BJ (cell line): ENCODE measurements at regions not wholly inside any gene's neighbourhood (a gene's known extent, or its start where the extent isn't known, plus 50 kb on each side); places are given as distances from the start of the nearest gene placed in this dataset.

Source experiments
- CTCF ChIA-PET: fragments of 350-600 bp; formaldehyde crosslinking; extraction: SDS; loops from one replicate; lab custom pipeline; 2021; ENCODE audit warnings: antibody characterized with exemption, inconsistent platforms; lab: Yijun Ruan, JAX
- POLR2A ChIA-PET: fragments of 300-600 bp; sonication (Branson Sonifier 250); formaldehyde crosslinking; extraction: SDS; loops from one replicate; lab custom pipeline; 2021; ENCODE audit warnings: antibody characterized with exemption; lab: Charles Lee
- DNase-seq: peaks from one replicate; pipeline ENCODE4 v3.0.0-alpha.2; 2011; ENCODE audit warnings: low read depth
- H3K27me3 ChIP-seq: 2 replicates; pipeline ENCODE4 v1.6.0; 2011; ENCODE audit warnings: low read length; ENCODE audit not compliant: control insufficient read depth, insufficient read depth
- H3K36me3 ChIP-seq: 2 replicates; pipeline ENCODE4 v1.5.1; 2011; ENCODE audit warnings: low read length; ENCODE audit not compliant: control insufficient read depth, insufficient read depth
- H3K4me3 ChIP-seq: 2 replicates; pipeline ENCODE4 v1.5.1; 2011; ENCODE audit warnings: low read depth, mild to moderate bottlenecking, control low read depth, low read length
- TF ChIP-seq, protein P1 (sequence below): IDR thresholded peaks from 2 replicates; pipeline ENCODE4 v1.5.1; 2011; ENCODE audit warnings: low read depth, mild to moderate bottlenecking, control low read depth, inconsistent platforms, low read length, moderate library complexity; ENCODE audit not compliant: insufficient read depth

DNA sequence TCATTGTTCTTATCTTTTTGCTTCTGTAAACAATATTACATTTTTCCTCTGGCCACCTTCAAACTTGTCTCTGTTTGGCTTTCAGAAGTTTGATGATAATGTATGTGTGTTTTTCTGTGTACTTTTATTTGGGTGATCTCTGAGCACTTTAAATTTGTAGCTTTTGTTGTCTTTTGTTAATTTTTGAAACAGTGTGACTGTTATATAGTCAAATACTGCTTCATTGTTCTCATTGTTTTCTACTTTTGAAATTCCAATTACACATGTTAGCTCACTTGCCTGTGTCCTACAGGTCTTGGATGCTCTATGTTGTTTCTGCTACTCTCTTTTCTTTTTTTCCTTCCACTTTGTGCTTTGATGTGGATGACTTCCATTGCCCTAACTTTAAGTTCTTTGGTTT lies 460.1 kb upstream of the KHDRBS2 start:
- no peak for DNase-seq
- TF ChIP-seq, protein P1, sequence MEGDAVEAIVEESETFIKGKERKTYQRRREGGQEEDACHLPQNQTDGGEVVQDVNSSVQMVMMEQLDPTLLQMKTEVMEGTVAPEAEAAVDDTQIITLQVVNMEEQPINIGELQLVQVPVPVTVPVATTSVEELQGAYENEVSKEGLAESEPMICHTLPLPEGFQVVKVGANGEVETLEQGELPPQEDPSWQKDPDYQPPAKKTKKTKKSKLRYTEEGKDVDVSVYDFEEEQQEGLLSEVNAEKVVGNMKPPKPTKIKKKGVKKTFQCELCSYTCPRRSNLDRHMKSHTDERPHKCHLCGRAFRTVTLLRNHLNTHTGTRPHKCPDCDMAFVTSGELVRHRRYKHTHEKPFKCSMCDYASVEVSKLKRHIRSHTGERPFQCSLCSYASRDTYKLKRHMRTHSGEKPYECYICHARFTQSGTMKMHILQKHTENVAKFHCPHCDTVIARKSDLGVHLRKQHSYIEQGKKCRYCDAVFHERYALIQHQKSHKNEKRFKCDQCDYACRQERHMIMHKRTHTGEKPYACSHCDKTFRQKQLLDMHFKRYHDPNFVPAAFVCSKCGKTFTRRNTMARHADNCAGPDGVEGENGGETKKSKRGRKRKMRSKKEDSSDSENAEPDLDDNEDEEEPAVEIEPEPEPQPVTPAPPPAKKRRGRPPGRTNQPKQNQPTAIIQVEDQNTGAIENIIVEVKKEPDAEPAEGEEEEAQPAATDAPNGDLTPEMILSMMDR, result no peak
- Histone ChIP-seq H3K36me3 (no peaks in the 10 kb centered on the region), H3K4me3 (no peak overlapping the region), H3K27me3 (no peaks in the 10 kb centered on the region)
- ChIA-PET CTCF (no interaction called here), POLR2A (no interaction called here)

DNA sequence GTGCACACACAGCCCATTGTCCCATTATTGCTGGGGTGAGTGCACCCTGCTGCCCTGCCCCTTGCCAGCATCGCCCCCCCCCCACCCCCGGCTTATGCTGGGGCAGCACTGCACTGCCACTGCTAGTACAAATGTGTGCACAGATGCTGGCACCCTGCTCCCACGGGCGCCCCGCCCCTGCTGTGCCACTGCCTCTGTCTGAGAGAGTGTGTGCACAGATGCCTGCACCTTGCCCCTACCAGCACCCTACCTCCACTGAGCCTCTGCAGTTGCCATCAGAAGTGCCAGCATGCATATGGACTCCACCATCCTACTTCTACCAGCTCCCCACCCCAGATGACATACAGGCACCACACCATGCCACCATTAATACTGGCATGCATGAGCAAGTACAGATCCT lies 454.6 kb upstream of the KHDRBS2 start:
- Histone ChIP-seq H3K27me3 (no peaks in the 10 kb centered on the region), H3K4me3 (no peak overlapping the region), H3K36me3 (no peaks in the 10 kb centered on the region)
- DNase-seq, result no peak
- ChIA-PET CTCF (no interaction called here), POLR2A (no interaction called here)
- TF ChIP-seq, protein P1, result no peak

DNA sequence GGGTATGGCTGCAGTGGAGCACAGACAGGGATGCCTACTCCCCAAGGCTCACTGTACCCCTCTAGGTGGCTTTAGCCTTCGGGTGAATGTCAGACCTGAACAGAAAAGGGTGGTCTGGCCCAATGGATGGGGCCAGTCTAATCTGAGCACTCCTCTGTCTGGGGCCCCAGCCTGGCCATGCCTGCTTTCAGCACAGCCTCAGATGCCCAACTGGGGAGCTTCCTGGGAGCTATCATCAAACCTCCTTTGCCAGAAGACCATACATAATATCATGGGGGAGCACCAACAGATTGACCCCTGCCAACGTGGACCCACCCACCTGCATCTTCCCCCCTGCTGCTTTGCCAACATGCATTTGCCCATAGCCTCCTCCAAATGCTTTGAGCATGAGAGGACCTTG lies 454.1 kb upstream of the KHDRBS2 start:
- no peak for DNase-seq
- TF ChIP-seq, protein P1, result no peak
- no peaks in the 10 kb centered on the region for H3K36me3 ChIP-seq
- H3K27me3 ChIP-seq, result no peaks in the 10 kb centered on the region
- CTCF ChIA-PET, result no interaction called here
- POLR2A ChIA-PET, result no interaction called here
- no peak overlapping the region for H3K4me3 ChIP-seq

DNA sequence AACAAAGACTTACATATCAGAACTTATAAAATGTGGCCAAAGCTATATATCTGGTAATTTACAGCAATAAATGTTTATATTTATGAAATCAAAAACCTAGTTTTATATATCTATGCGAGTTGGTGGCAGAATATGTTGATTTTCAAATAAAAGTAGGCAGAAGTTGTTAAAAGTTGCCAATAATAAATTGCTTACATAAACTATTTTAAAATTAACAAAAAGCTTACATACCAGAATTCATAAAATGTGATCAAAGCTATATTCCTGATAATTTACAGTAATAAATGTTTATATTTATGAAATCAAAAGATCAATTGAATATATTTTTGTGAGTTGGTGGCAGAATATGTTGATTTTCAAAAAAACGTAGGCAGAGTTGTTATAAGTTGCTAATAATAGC lies 451.8 kb upstream of the KHDRBS2 start:
- TF ChIP-seq, protein P1, result no peak
- no peak overlapping the region for H3K4me3 ChIP-seq
- H3K27me3 ChIP-seq, result no peaks in the 10 kb centered on the region
- ChIA-PET POLR2A (no interaction called here), CTCF (no interaction called here)
- no peak for DNase-seq
- no peaks in the 10 kb centered on the region for H3K36me3 ChIP-seq

DNA sequence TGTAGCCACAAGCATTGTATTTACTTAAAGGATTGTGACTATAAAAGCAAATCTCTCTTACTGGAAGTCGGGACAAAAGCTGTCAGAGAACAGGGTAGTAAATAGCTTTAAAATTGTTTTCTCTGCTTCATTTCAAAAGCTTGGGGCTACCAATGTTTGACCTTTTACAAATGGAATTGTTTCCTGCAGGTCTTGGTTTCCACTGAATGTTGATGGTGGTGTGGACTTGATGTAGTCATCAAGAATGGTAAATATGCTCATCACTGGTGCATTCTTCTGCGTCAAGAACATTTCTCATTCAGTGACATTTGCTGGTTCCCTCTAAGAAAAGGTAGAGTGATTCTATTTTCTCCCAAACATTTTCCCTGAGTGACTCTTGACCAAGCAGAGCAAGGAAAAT lies 435.4 kb upstream of the KHDRBS2 start:
- no peak for DNase-seq
- H3K36me3 ChIP-seq, result no peaks in the 10 kb centered on the region
- POLR2A ChIA-PET, result no interaction called here
- no peaks in the 10 kb centered on the region for H3K27me3 ChIP-seq
- TF ChIP-seq, protein P1, result no peak
- CTCF ChIA-PET, result no interaction called here
- no peak overlapping the region for H3K4me3 ChIP-seq
